GM12873 (cell line): ENCODE measurements at regions not wholly inside any gene's neighbourhood (a gene's known extent, or its start where the extent isn't known, plus 50 kb on each side); places are given as distances from the start of the nearest gene placed in this dataset.
A peak's percentile ranks its signal among the peaks of the same experiment; 100 is the strongest.

ENCODE experiments used
- CTCF ChIP-seq: IDR thresholded peaks from 2 replicates; pipeline ENCODE4 v1.5.1; 2012; ENCODE audit warnings: low read depth, mild to moderate bottlenecking, moderate library complexity, low read length, control low read depth; ENCODE audit not compliant: insufficient read depth; ENCODE audit errors: missing control alignments

DNA sequence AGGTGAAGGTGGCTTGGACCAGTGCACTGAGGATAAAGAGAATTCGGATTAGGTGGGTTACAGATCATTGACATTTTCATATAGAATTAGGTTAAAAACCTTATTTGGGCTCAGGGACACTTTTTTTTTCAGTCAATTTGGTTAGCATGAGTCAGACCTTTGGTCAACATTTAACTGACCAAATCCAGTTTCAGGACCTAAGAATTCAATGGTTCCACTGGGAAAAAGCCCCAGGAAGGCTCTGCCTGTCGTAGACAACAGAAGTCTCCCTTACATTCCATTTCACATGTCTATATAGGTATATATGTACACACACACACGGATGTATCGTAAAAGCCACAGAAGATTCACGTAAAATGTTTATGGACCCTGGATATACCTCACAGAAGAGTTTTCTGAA lies 184.2 kb upstream of the RREB1 start:
- no peak for TF ChIP-seq CTCF

- TF ChIP-seq CTCF: no peak
Observed at GRCh38 chr6:6924708-6925107, 183.1 kb upstream of the RREB1 start.

- no peak for TF ChIP-seq CTCF
Observed at GRCh38 chr6:6925391-6926164, 182.2 kb upstream of the RREB1 start.

DNA sequence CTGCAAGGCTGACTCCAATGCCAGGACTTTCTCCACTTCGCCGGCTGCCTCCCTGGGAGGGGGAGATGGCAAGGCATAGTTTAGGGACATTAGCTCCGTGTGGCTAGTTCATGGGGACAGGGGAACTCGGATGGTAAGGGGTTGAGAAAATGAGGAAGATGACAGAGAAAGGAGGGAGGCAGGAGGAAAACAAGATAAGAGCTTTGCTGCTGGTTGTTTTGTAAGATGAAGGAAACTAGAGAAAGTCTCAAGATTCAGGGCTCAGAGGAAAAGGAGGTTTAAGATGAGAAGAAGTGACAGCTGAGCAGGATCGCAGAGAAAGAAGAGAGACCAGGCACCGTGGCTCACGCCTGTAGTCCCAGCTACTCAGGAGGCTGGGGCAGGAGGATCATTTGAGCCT lies 180.9 kb upstream of the RREB1 start:
- no peak for TF ChIP-seq CTCF

DNA sequence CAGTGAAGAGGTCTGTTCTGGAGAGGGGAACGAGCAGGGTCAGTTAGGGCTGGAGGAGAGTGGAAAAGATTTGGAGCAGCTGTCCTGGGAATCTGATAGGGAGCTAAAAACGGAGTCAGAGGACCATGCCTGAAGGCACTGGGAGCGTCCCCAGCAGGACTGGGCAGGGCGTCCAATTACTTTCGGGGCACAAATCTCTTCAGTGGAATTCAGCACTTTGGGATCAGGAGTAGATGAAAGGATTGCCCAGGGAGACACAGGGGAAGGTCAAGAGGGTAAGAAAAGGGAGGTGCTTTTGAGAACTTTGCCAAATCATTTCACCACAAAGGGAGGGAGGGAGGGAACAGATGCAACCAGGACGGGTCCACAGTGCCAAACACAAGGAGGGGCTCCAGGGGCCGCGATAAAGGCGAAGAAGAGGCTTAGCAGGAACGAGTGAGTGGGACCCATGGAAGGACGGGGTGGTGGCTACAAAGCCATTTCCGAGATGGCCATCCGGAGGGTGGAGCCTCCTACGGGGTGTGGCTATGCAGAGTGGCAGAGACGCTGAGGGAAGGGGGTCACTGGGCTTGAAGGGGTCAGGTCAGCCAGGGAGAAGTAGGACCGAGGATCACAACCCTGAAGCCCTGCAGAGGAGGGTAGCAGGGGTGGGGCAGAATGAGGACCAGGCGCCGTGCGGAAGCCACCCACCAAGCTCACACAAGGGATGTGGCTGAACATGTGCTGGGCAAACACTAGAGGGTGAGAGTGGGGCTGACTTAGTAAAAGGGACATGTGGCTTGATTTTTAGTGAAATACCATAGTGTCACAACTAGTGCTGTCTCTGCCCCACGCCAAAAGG lies 180.0 kb upstream of the RREB1 start:
- peak; percentile 29 for TF ChIP-seq CTCF

DNA sequence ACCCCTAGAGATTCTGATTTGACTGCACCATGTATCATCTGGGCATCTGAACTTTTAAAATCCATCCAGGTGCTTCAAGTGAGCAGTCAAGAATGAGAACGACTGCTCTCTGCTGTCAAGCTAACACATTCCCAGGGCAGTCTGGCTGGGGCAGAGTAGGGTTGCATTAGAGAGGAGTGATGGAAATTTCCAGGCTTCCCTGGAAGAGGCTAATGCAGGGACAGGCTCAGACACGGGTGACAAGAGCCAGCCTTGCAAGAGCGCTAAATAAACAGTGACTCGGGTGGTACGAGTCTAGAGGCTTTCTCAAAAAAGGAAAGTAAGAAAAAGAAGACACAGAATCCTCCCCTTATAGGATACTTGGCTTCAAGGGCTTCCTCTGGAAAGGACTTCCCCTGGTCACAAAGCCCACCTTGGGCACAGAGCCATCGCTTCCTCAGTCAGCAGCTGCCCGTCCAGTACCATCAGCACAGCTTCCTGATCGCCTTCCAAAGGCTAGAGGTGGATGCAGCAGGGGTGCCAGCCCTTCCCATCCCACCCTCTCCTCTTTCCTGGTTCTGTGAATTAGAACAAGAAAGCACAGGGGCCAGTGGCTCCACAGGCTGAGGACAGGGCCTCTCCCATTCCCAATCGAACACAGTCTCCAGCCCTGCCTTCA lies 177.4 kb upstream of the RREB1 start:
- no peak for TF ChIP-seq CTCF
